Endothelial cell of umbilical vein (primary cell): ENCODE measurements at regions not wholly inside any gene's neighbourhood (a gene's known extent, or its start where the extent isn't known, plus 50 kb on each side); places are given as distances from the start of the nearest gene placed in this dataset.

Experiments used
- BruUV-seq: library from RNA; stranded (reverse); fragments of 400-500 nt; replicated peaks from 2 replicates; lab custom pipeline; 2021; lab: Mats Ljungman, UMichigan
- CTCF ChIA-PET: fragments of 300-600, 350-600 bp; sonication (Branson Sonifier 250); formaldehyde crosslinking; loops from one replicate; lab custom pipeline; 2021; ENCODE audit warnings: antibody characterized with exemption, inconsistent platforms; lab: Charles Lee
- POLR2A ChIA-PET: fragments of 300-600, 350-600 bp; sonication (Branson Sonifier 250); formaldehyde crosslinking; loops from one replicate; lab custom pipeline; 2021; ENCODE audit warnings: antibody characterized with exemption, inconsistent platforms; lab: Charles Lee
- DNase-seq: peaks from one replicate; pipeline ENCODE4 v3.0.0-alpha.2; 2011; ENCODE audit warnings: low read depth, low spot score
- FAIRE-seq: peaks from 2 replicates; lab custom pipeline; 2011; peaks lifted over from hg19 to GRCh38; lab: Jason Lieb, UNC
- H2AFZ ChIP-seq: 2 replicates; pipeline ENCODE4 v1.6.0; 2012; ENCODE audit warnings: low read depth, low read length, control low read depth, inconsistent platforms
- H3K27ac ChIP-seq: 2 replicates; pipeline ENCODE4 v1.5.1; 2011; ENCODE audit warnings: low read depth, mild to moderate bottlenecking, control low read depth, low read length, moderate library complexity; ENCODE audit not compliant: insufficient read depth
- H3K27me3 ChIP-seq, 2 experiments: 2 replicates each; pipeline versions ENCODE4 v1.6.0 to v1.6.1; 2011; ENCODE audit warnings: low read length in 2 of 2, mixed read lengths in 1 of 2; ENCODE audit not compliant: control insufficient read depth in 2 of 2, insufficient read depth in 2 of 2
- H3K36me3 ChIP-seq, 2 experiments: 2 replicates in 1 of 2; 3 replicates in 1 of 2; pipeline ENCODE4 v1.5.1; 2011; ENCODE audit warnings: low read length in 2 of 2, mild to moderate bottlenecking in 1 of 2, moderate library complexity in 1 of 2; ENCODE audit not compliant: control insufficient read depth in 2 of 2, insufficient read depth in 2 of 2; ENCODE audit errors: extremely low read depth in 1 of 2
- H3K4me1 ChIP-seq: 3 replicates; pipeline ENCODE4 v1.5.1; 2011; ENCODE audit warnings: mild to moderate bottlenecking, low read length; ENCODE audit not compliant: control insufficient read depth, insufficient read depth; ENCODE audit errors: extremely low read depth
- H3K4me2 ChIP-seq: 2 replicates; pipeline ENCODE4 v1.6.1; 2011; ENCODE audit warnings: low read length, control low read depth, mixed read lengths; ENCODE audit not compliant: insufficient read depth
- H3K4me3 ChIP-seq, 3 experiments: fragments of 200-600 bp in 1 of 3; sonication (generic), shearing (Covaris generic) in 1 of 3; replicated peaks in 1 of 3; 2 replicates each; pipeline ENCODE4 v1.5.1; 2011 to 2016; ENCODE audit warnings: control low read depth in 3 of 3, low read length in 3 of 3, mild to moderate bottlenecking in 2 of 3, inconsistent platforms in 1 of 3, low read depth in 1 of 3, moderate library complexity in 1 of 3; ENCODE audit not compliant: insufficient read depth in 1 of 3
- H3K79me2 ChIP-seq: 2 replicates; pipeline ENCODE4 v1.6.0; 2012; ENCODE audit warnings: low read length, inconsistent platforms; ENCODE audit not compliant: control insufficient read depth, insufficient read depth
- H3K9ac ChIP-seq: replicated peaks from 2 replicates; pipeline ENCODE3; 2011; ENCODE audit warnings: low read length, control low read depth; ENCODE audit not compliant: insufficient read depth; ENCODE audit errors: extremely low read depth
- H3K9me1 ChIP-seq: replicated peaks from 3 replicates; pipeline ENCODE4 v1.6.0; 2011; ENCODE audit warnings: mild to moderate bottlenecking, low read length; ENCODE audit not compliant: control insufficient read depth, insufficient read depth; ENCODE audit errors: extremely low read depth
- H3K9me3 ChIP-seq: replicated peaks from 2 replicates; pipeline ENCODE4 v1.5.1; 2012; ENCODE audit warnings: low read length, inconsistent platforms; ENCODE audit not compliant: control insufficient read depth, insufficient read depth
- H4K20me1 ChIP-seq: replicated peaks from 2 replicates; pipeline ENCODE3; 2011; ENCODE audit warnings: mild to moderate bottlenecking, low read length; ENCODE audit not compliant: control insufficient read depth, insufficient read depth; ENCODE audit errors: extremely low read depth
- EZH2 ChIP-seq: IDR thresholded peaks from 2 replicates; pipeline ENCODE4 v1.6.1; 2012; ENCODE audit warnings: borderline replicate concordance, low read depth, mild to moderate bottlenecking, moderate library complexity, low read length, inconsistent platforms; ENCODE audit not compliant: severe bottlenecking
- FOS ChIP-seq: IDR thresholded peaks from 2 replicates; pipeline ENCODE4 v1.6.1; 2011; ENCODE audit warnings: mild to moderate bottlenecking, low read length, moderate library complexity, borderline replicate concordance; ENCODE audit not compliant: insufficient read depth
- GATA2 ChIP-seq: IDR thresholded peaks from 2 replicates; pipeline ENCODE4 v1.7.0; 2011; ENCODE audit warnings: low read depth, mild to moderate bottlenecking, moderate library complexity, mixed read lengths, low read length; ENCODE audit not compliant: insufficient read length, insufficient read depth
- JUN ChIP-seq: IDR thresholded peaks from 2 replicates; pipeline ENCODE4 v1.6.1; 2011; ENCODE audit warnings: borderline replicate concordance, low read depth; ENCODE audit not compliant: insufficient read length, insufficient read depth
- MYC ChIP-seq: IDR thresholded peaks from one replicate; pipeline ENCODE4 v1.6.1; 2011; ENCODE audit warnings: mild to moderate bottlenecking, low read depth, low read length
- POLR2A ChIP-seq: IDR thresholded peaks from 2 replicates; pipeline ENCODE4 v1.6.1; 2012; ENCODE audit warnings: low read depth, mild to moderate bottlenecking, control low read depth, low read length
- POLR2AphosphoS5 ChIP-seq: IDR thresholded peaks from 2 replicates; pipeline ENCODE4 v1.6.1; 2012; ENCODE audit warnings: low read depth, mild to moderate bottlenecking, control low read depth, low read length, moderate library complexity; ENCODE audit not compliant: insufficient read depth
- dilution Hi-C: fragments of 300-500 bp; cut with MboI; formaldehyde crosslinking; loops from one replicate; pipeline ENCODE4 v1.15.0; 2019; ENCODE audit warnings: low sequenced_read_pairs; ENCODE audit not compliant: extremely low pct_ligation_motif_present
- intact Hi-C: fragments of 100-400 bp; cut with micrococcal nuclease; formaldehyde crosslinking; loops from one replicate; pipeline ENCODE4 v1.10.0; 2022
- TF ChIP-seq, protein P1 (sequence below): IDR thresholded peaks from 2 replicates; pipeline ENCODE4 v1.6.1; 2011; ENCODE audit not compliant: insufficient read depth, insufficient read length
- TF ChIP-seq, protein P2 (sequence below), 2 donors: IDR thresholded peaks; 1 replicate in 1 of 2; 2 replicates in 1 of 2; pipeline ENCODE4 v1.5.1; 2011; ENCODE audit warnings: low read length in 2 of 2, mild to moderate bottlenecking in 2 of 2, moderate library complexity in 2 of 2, control low read depth in 1 of 2, inconsistent platforms in 1 of 2, low read depth in 1 of 2; ENCODE audit not compliant: insufficient read depth in 1 of 2; ENCODE audit errors: extremely low read depth in 1 of 2

DNA sequence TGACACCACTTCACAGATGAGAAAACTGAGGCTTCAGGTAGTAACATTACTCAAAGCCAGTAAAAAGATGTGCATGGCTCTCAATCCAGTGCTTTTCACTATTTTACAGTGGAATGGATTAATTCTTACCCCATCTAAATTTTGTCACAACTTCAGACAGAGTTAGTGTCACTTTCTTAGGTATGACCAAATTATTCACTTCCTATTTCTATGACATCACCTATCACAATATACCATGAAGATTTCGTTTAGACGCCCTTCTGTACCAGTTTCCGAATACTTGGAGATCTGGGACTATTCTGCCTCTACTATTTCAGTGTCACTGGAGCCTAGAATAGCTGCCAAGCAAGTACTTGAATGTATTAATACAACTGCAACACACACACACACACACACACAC is 437.5 kb downstream of the KLF12 start:
- Histone ChIP-seq H3K27me3 (no peaks in the 10 kb centered on the region), H3K9me3 (no peaks in the 10 kb centered on the region), H3K36me3 (peaks cover 2 to 11% of the 10 kb centered on the region in 2 experiments), H3K79me2 (no peaks in the 10 kb centered on the region), H3K9ac (no peak overlapping the region), H3K27ac (no peak overlapping the region), H3K4me3 (no peak overlapping the region), H4K20me1 (no peaks in the 10 kb centered on the region), H3K4me2 (no peak overlapping the region), H3K9me1 (no peaks in the 10 kb centered on the region), H2AFZ (no peak overlapping the region), H3K4me1 (no peaks in the 10 kb centered on the region)
- FAIRE-seq (no peak), DNase-seq (no peak)
- ChIA-PET POLR2A (no interaction called here), CTCF (interaction anchor here (1.2 kb wide), 1 partner anchor 10 kb away, joined by 3 read pairs; no protein-coding TSS in a partner anchor)
- no TSS peak for BruUV-seq
- TF ChIP-seq POLR2AphosphoS5: no peak
- TF ChIP-seq EZH2: no peak
- no peak for TF ChIP-seq GATA2
- TF ChIP-seq FOS: no peak
- TF ChIP-seq JUN: no peak
- TF ChIP-seq, protein P1, sequence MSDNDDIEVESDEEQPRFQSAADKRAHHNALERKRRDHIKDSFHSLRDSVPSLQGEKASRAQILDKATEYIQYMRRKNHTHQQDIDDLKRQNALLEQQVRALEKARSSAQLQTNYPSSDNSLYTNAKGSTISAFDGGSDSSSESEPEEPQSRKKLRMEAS: no peak
- no peak for TF ChIP-seq MYC
- TF ChIP-seq, protein P2, sequence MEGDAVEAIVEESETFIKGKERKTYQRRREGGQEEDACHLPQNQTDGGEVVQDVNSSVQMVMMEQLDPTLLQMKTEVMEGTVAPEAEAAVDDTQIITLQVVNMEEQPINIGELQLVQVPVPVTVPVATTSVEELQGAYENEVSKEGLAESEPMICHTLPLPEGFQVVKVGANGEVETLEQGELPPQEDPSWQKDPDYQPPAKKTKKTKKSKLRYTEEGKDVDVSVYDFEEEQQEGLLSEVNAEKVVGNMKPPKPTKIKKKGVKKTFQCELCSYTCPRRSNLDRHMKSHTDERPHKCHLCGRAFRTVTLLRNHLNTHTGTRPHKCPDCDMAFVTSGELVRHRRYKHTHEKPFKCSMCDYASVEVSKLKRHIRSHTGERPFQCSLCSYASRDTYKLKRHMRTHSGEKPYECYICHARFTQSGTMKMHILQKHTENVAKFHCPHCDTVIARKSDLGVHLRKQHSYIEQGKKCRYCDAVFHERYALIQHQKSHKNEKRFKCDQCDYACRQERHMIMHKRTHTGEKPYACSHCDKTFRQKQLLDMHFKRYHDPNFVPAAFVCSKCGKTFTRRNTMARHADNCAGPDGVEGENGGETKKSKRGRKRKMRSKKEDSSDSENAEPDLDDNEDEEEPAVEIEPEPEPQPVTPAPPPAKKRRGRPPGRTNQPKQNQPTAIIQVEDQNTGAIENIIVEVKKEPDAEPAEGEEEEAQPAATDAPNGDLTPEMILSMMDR (IDR thresholded peaks at IDR 0.05; ENCODE audit: extremely low read depth in 1 of 2, insufficient read depth in 1 of 2, low read depth in 1 of 2, low read length in 2 of 2): no peak
- TF ChIP-seq POLR2A: no peak
- dilution Hi-C loops: no loop called here
- intact Hi-C loops: no loop called here
